Adrenal gland (tissue), 5 donors: ENCODE measurements at regions not wholly inside any gene's neighbourhood (a gene's known extent, or its start where the extent isn't known, plus 50 kb on each side); places are given as distances from the start of the nearest gene placed in this dataset.

Experiments used
- POLR2A ChIP-seq, 2 donors: fragments of 450-650 bp; IDR thresholded peaks; one replicate each; pipeline ENCODE4 v1.6.1; 2017; ENCODE audit warnings: antibody characterized with exemption in 2 of 2, mild to moderate bottlenecking in 2 of 2, moderate library complexity in 1 of 2
- TF ChIP-seq, protein P1 (sequence below), 6 experiments: fragments of 450-650 bp in 4 of 6; fragments of 200-600 bp in 2 of 6; sonication (generic) in 1 of 6; IDR thresholded peaks; 1 replicate in 5 of 6; 2 replicates in 1 of 6; pipeline versions ENCODE4 v1.5.1 to v1.8.0; 2016 to 2021; ENCODE audit warnings: antibody characterized with exemption in 6 of 6, mild to moderate bottlenecking in 2 of 6, moderate library complexity in 1 of 6
- donor health status: DM: no; HTN: no; CAD: no.

DNA sequence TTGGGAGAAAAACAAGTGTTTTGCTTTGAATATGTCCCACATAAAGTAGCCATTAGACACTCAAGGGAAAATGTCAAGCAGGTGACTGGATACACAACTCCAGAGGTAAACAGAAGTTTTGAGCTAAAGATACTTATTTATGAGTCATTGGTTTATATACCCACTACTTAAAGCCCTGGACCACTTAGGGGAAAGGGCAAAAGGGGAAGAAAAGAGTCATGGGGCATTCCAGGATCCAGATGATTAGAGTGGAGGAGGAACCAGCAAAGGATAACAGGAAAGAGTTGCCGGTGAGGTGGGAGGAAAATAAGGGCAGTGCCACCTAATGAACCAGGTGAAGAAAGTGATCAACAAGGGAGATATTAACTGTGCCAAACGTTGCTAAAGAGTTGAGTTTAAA lies 254.2 kb upstream of the NR4A3 start:
- TF ChIP-seq, protein P1, sequence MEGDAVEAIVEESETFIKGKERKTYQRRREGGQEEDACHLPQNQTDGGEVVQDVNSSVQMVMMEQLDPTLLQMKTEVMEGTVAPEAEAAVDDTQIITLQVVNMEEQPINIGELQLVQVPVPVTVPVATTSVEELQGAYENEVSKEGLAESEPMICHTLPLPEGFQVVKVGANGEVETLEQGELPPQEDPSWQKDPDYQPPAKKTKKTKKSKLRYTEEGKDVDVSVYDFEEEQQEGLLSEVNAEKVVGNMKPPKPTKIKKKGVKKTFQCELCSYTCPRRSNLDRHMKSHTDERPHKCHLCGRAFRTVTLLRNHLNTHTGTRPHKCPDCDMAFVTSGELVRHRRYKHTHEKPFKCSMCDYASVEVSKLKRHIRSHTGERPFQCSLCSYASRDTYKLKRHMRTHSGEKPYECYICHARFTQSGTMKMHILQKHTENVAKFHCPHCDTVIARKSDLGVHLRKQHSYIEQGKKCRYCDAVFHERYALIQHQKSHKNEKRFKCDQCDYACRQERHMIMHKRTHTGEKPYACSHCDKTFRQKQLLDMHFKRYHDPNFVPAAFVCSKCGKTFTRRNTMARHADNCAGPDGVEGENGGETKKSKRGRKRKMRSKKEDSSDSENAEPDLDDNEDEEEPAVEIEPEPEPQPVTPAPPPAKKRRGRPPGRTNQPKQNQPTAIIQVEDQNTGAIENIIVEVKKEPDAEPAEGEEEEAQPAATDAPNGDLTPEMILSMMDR (IDR thresholded peaks at IDR 0.05), result no peak
- no peak for TF ChIP-seq POLR2A (IDR thresholded peaks at IDR 0.05)
